ENCODE measurements at regions not wholly inside any gene's neighbourhood (a gene's known extent, or its start where the extent isn't known, plus 50 kb on each side); places are given as distances from the start of the nearest gene placed in this dataset.

GRCh38 chrX:137354851-137355250 is 211.1 kb upstream of the ZIC3 start:
- no peak for TF ChIP-seq POLR2A (IDR thresholded peaks at IDR 0.05; ENCODE audit: extremely low read depth, insufficient read length)
- no peak for TF ChIP-seq CTCF (IDR thresholded peaks at IDR 0.05; ENCODE audit: low read depth, low read length)
- TF ChIP-seq MAX (IDR thresholded peaks at IDR 0.05; ENCODE audit: low read depth, low read length) = no peak
- no peak for TF ChIP-seq MYC (IDR thresholded peaks at IDR 0.05; ENCODE audit: low read depth, low read length)

Data from NB4 (cell line).